Right lobe of liver (tissue), 6 donors: ENCODE measurements at regions not wholly inside any gene's neighbourhood (a gene's known extent, or its start where the extent isn't known, plus 50 kb on each side); places are given as distances from the start of the nearest gene placed in this dataset.
A peak's percentile ranks its signal among the peaks of the same experiment; 100 is the strongest.

Experiments used
- ATAC-seq, 4 donors: fragments of 200-7000 bp; cut with Tn5 transposase; one replicate each; pipeline ENCODE4 v1.9.1; 2020; ENCODE audit warnings: mild to moderate bottlenecking in 4 of 4, moderate library complexity in 4 of 4
- DNase-seq, 3 donors: peaks; one replicate each; pipeline ENCODE4 v3.0.0-alpha.2; 2020
- H3K27ac ChIP-seq, 3 donors: fragments of 200-600 bp; one replicate each; pipeline ENCODE4 v1.8.0; 2022
- H3K27me3 ChIP-seq, 2 donors: fragments of 200-600 bp; one replicate each; pipeline ENCODE4 v1.8.0; 2022
- H3K36me3 ChIP-seq, 4 donors: fragments of 200-600 bp; sonication (generic) in 1 of 4; one replicate each; pipeline versions ENCODE4 v1.5.1 to v1.8.0; 2017 to 2022; ENCODE audit warnings: control low read depth in 1 of 4
- H3K4me1 ChIP-seq, 4 donors: fragments of 200-600 bp; sonication (generic) in 1 of 4; one replicate each; pipeline versions ENCODE4 v1.5.1 to v1.8.0; 2017 to 2022; ENCODE audit warnings: control low read depth in 1 of 4
- H3K4me3 ChIP-seq, 3 donors: fragments of 200-600 bp; one replicate each; pipeline ENCODE4 v1.8.0; 2022
- H3K9me3 ChIP-seq, 4 donors: fragments of 200-600 bp; sonication (generic) in 1 of 4; one replicate each; pipeline versions ENCODE4 v1.5.1 to v1.8.0; 2017 to 2022; ENCODE audit warnings: control low read depth in 1 of 4
- POLR2A ChIP-seq: fragments of 450-650 bp; IDR thresholded peaks from one replicate; pipeline ENCODE4 v1.6.1; 2017; ENCODE audit warnings: antibody characterized with exemption, mild to moderate bottlenecking
- WGBS: methylation state at CpG from one replicate; pipeline ENCODE4 v1.1.6; 2018; ENCODE audit warnings: low coverage, low lambda C conversion rate; ENCODE audit not compliant: insufficient coverage; ENCODE audit errors: missing lambda C conversion rate; 5-methylcytosine and 5-hydroxymethylcytosine counted together
- intact Hi-C, 2 donors: fragments of 100-400 bp; cut with DNase I; formaldehyde crosslinking; loops; one replicate each; pipeline versions ENCODE4 v1.11.2 to v1.14.1; 2022
- TF ChIP-seq, protein P1 (sequence below), 4 donors: fragments of 200-600 bp in 3 of 4; fragments of 450-650 bp in 1 of 4; IDR thresholded peaks; one replicate each; pipeline versions ENCODE4 v1.5.1 to v1.8.0; 2016 to 2022; ENCODE audit warnings: antibody characterized with exemption in 4 of 4, mild to moderate bottlenecking in 2 of 4
- donor health status: DM: no; HTN: yes; CAD: no.
- donor health status: DM: no; HTN: no; CAD: no.
- donor health status: DM: no; HTN: no; CAD: no.
- donor health status: DM: no; HTN: yes; CAD: no.
- donor health status: DM: no; HTN: yes; CAD: no.

GRCh38 chr10:63723320-63723719, 202.1 kb downstream of the REEP3 start:
- TF ChIP-seq POLR2A = no peak
- TF ChIP-seq, protein P1, sequence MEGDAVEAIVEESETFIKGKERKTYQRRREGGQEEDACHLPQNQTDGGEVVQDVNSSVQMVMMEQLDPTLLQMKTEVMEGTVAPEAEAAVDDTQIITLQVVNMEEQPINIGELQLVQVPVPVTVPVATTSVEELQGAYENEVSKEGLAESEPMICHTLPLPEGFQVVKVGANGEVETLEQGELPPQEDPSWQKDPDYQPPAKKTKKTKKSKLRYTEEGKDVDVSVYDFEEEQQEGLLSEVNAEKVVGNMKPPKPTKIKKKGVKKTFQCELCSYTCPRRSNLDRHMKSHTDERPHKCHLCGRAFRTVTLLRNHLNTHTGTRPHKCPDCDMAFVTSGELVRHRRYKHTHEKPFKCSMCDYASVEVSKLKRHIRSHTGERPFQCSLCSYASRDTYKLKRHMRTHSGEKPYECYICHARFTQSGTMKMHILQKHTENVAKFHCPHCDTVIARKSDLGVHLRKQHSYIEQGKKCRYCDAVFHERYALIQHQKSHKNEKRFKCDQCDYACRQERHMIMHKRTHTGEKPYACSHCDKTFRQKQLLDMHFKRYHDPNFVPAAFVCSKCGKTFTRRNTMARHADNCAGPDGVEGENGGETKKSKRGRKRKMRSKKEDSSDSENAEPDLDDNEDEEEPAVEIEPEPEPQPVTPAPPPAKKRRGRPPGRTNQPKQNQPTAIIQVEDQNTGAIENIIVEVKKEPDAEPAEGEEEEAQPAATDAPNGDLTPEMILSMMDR (IDR thresholded peaks at IDR 0.05) = no peak
- H3K27ac ChIP-seq = no peak overlapping the region

GRCh38 chr10:63723741-63724140, 202.5 kb downstream of the REEP3 start:
- WGBS = 100% methylated on average over 1 of the region's 7 CpGs
- intact Hi-C loops = no loop called here
- DNase-seq (no peak), ATAC-seq (no peak)
- no peaks in the 10 kb centered on the region for H3K9me3 ChIP-seq
- peaks cover 0 to 19% (median 5%) of the 10 kb centered on the region in 4 donors for H3K4me1 ChIP-seq
- H3K27ac ChIP-seq = no peak overlapping the region
- no peak for TF ChIP-seq POLR2A
- TF ChIP-seq, protein P1 (IDR thresholded peaks at IDR 0.05) = no peak
- H3K4me3 ChIP-seq = no peak overlapping the region
- H3K36me3 ChIP-seq = no peaks in the 10 kb centered on the region
- H3K27me3 ChIP-seq = no peaks in the 10 kb centered on the region

More at GRCh38 chr10:63723320-63723719, 202.1 kb downstream of the REEP3 start:
- ATAC-seq = no peak
- Histone ChIP-seq H3K9me3 (no peaks in the 10 kb centered on the region), H3K27me3 (no peaks in the 10 kb centered on the region), H3K36me3 (no peaks in the 10 kb centered on the region), H3K4me1 (peaks cover 0 to 23% (median 7%) of the 10 kb centered on the region in 4 donors), H3K4me3 (no peak overlapping the region)
- DNase-seq = no peak
- WGBS = 57% methylated on average over 3 of the region's 4 CpGs
- intact Hi-C loops = no loop called here

DNA sequence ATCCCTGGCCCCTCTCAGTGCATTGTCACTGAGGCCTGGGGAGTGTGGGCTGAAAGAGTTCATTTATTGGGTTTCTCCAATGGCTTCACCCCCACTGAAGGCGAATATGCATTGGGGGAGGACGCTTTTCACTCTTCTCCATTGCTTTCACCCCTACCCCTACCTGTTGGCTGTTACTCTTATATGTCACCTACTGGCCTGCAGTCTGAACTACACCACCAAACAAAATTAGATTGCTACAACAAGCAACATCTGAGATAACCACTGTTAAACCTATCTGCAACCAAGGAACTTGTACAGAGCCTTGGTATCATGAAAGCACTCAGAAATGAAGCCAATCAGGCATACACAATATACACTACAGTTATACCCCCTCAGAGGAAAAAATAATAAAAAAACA, 203.7 kb downstream of the REEP3 start:
- no peak for DNase-seq
- Histone ChIP-seq H3K4me1 (peaks cover 0 to 11% (median 4%) of the 10 kb centered on the region in 4 donors), H3K9me3 (no peaks in the 10 kb centered on the region), H3K27me3 (no peaks in the 10 kb centered on the region), H3K36me3 (no peaks in the 10 kb centered on the region), H3K4me3 (no peak overlapping the region), H3K27ac (no peak overlapping the region)
- no peak for TF ChIP-seq POLR2A
- TF ChIP-seq, protein P1 (IDR thresholded peaks at IDR 0.05) = peak in 1 of 4 donors; percentile 8
- no peak for ATAC-seq
- intact Hi-C loops = no loop called here
- 83% methylated on average over 1 of the region's 2 CpGs for WGBS

DNA sequence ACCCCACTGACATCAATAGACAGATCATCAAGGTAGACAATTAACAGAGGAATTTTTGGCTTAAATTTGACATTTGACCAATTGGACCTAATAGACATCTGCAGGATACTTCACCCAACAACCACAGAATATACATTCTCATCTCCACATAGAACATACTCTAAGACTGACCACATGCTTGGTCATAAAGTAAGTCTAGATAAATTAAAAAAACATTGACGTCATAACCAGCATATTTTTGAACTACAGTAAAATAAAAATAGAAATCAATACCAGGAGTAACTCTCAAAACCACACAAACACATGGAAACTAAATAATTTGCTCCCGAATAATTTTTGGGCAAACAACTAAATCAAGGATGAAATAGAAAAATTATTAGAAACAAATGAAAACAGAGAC, 205.7 kb downstream of the REEP3 start:
- intact Hi-C loops = no loop called here
- Histone ChIP-seq H3K4me3 (no peak overlapping the region), H3K4me1 (no peaks in the 10 kb centered on the region), H3K27ac (no peak overlapping the region), H3K9me3 (no peaks in the 10 kb centered on the region), H3K36me3 (no peaks in the 10 kb centered on the region), H3K27me3 (no peaks in the 10 kb centered on the region)
- ATAC-seq (no peak), DNase-seq (no peak)
- WGBS = 75% methylated on average over 2 of the region's 2 CpGs
- TF ChIP-seq, protein P1 (IDR thresholded peaks at IDR 0.05) = no peak
- no peak for TF ChIP-seq POLR2A

DNA sequence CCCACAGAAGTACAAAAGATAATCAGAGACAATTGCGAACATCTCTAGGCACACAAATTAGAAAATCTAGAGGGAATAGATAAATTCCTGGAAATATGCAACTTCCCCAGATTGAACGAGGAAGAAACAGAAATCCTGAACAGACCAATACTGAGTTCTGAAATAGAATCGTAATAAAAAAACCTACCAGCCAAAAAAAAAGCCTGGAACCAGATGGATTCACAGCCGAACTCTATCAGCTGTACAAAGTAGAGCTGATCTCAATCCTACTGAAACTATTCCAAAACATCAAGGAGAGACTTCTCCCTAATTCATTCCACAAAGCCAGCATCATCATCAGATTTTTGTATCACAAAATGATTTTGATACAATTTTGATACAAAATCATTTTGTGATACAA, 206.4 kb downstream of the REEP3 start:
- no peaks in the 10 kb centered on the region for H3K36me3 ChIP-seq
- H3K27ac ChIP-seq = no peak overlapping the region
- intact Hi-C loops = no loop called here
- 68% methylated on average over 4 of the region's 4 CpGs for WGBS
- TF ChIP-seq POLR2A = no peak
- TF ChIP-seq, protein P1 (IDR thresholded peaks at IDR 0.05) = no peak
- no peaks in the 10 kb centered on the region for H3K27me3 ChIP-seq
- no peak for ATAC-seq
- no peaks in the 10 kb centered on the region for H3K9me3 ChIP-seq
- no peak for DNase-seq
- H3K4me1 ChIP-seq = no peaks in the 10 kb centered on the region
- no peak overlapping the region for H3K4me3 ChIP-seq
